ENCODE measurements at regions not wholly inside any gene's neighbourhood (a gene's known extent, or its start where the extent isn't known, plus 50 kb on each side); places are given as distances from the start of the nearest gene placed in this dataset.
A peak's percentile ranks its signal among the peaks of the same experiment; 100 is the strongest.

DNA sequence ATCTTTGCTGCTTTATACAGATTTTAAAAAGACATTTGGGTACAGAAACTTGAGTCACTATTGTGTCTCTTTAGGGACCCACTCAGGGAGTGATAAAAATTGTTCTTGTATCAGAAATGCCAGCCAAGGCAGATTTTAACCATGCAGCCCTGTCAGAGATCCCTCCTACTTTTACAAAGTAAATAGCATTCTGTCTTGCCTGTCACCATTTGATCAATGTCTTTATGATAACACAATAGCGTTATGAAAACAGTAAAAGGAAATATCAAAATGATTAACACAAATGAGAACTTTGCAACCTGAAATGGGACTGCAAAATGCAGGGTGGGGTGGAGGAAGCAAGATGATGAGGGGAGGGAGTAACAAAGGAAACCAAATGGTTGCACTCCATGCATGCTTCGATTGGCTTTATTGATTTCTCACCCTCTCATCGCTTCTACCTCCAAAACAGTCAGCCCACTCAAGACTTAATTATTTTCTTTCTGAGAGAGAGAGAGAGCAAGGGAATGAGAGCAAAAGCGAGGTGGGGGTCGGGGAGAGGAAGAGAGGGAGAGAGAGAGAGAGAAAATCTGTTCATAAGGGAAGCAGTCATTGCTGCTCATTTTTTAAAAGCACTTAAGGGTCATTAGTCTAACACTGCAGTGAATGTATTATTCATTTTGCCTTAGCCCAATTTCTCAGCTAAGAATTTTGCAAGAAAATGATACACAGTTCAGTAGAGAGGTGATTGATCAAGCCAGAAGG is 576.5 kb downstream of the CSNK1G3 start:
- Histone ChIP-seq H3K9me3 (ENCODE audit: control insufficient read depth, insufficient read depth, low read depth, low read length) (no peaks in the 10 kb centered on the region), H3K27ac (ENCODE audit: extremely low read depth, low read depth, low read length) (no peak overlapping the region; the same call in 1 of the 2 replicates), H3K4me1 (ENCODE audit: control insufficient read depth, insufficient read depth, low read length) (peaks cover 14% of the 10 kb centered on the region), H3K4me3 (ENCODE audit: low read depth, low read length) (no peak overlapping the region), H3K36me3 (ENCODE audit: control insufficient read depth in 2 of 2, insufficient read depth in 1 of 2, low read length in 2 of 2) (no peaks in the 10 kb centered on the region)
- ChIA-PET CTCF (no interaction called here), POLR2A (no interaction called here)
- TF ChIP-seq, protein P1, sequence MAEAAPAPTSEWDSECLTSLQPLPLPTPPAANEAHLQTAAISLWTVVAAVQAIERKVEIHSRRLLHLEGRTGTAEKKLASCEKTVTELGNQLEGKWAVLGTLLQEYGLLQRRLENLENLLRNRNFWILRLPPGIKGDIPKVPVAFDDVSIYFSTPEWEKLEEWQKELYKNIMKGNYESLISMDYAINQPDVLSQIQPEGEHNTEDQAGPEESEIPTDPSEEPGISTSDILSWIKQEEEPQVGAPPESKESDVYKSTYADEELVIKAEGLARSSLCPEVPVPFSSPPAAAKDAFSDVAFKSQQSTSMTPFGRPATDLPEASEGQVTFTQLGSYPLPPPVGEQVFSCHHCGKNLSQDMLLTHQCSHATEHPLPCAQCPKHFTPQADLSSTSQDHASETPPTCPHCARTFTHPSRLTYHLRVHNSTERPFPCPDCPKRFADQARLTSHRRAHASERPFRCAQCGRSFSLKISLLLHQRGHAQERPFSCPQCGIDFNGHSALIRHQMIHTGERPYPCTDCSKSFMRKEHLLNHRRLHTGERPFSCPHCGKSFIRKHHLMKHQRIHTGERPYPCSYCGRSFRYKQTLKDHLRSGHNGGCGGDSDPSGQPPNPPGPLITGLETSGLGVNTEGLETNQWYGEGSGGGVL (tag by site-specific recombination; IDR thresholded peaks at IDR 0.05) = 0 out of 2 replicates have a peak, but pooled peaks have one; percentile 52
- TF ChIP-seq KLF10 (tag by site-specific recombination; IDR thresholded peaks at IDR 0.05) = no peak
- TF ChIP-seq ZNF596 (tag by site-specific recombination; IDR thresholded peaks at IDR 0.05) = 0 out of 2 replicates have a peak, but pooled peaks have one; percentile 26
- TF ChIP-seq FEZF1 (tag by site-specific recombination; IDR thresholded peaks at IDR 0.05) = peak; percentile 90
- TF ChIP-seq ZNF133 (tag by site-specific recombination; IDR thresholded peaks at IDR 0.05) = 0 out of 2 replicates have a peak, but pooled peaks have one; percentile 8
- no peak for TF ChIP-seq ZNF37A (tag by site-specific recombination; IDR thresholded peaks at IDR 0.05)
- 0 out of 2 replicates have a peak, but pooled peaks have one; percentile 34 for TF ChIP-seq IKZF3 (tag by site-specific recombination; IDR thresholded peaks at IDR 0.05)
- TF ChIP-seq, protein P2, sequence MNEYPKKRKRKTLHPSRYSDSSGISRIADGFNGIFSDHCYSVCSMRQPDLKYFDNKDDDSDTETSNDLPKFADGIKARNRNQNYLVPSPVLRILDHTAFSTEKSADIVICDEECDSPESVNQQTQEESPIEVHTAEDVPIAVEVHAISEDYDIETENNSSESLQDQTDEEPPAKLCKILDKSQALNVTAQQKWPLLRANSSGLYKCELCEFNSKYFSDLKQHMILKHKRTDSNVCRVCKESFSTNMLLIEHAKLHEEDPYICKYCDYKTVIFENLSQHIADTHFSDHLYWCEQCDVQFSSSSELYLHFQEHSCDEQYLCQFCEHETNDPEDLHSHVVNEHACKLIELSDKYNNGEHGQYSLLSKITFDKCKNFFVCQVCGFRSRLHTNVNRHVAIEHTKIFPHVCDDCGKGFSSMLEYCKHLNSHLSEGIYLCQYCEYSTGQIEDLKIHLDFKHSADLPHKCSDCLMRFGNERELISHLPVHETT (tag by site-specific recombination; IDR thresholded peaks at IDR 0.05) = no peak
- TF ChIP-seq ZNF366 (tag by site-specific recombination; conservative IDR thresholded peaks at IDR 0.05) = 0 out of 2 replicates have a peak, but pooled peaks have one; percentile 23

DNA sequence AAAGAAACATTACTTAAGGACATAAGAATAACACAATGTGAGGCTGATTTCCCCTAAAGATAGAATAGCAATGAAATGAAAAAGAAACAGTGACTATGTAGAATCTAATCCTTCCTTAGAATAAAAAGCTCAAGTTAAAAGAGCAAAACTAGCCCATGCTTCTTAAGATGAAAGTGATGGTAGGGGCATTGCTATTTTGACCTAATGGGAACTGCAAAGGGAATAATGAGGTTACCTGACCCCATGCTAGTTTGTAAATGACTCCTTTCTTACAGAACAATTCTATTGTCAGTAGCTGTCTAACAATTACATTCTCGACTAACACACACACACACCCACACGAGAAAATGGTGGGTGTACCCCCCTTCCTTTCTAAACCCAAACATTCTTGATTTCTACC is 575.8 kb downstream of the CSNK1G3 start:
- ChIA-PET CTCF (no interaction called here), POLR2A (no interaction called here)
- no peak for TF ChIP-seq ZNF707 (tag by site-specific recombination; IDR thresholded peaks at IDR 0.05)
- peak; percentile 25; the same call in 1 of the 2 replicates for TF ChIP-seq ZFHX2 (tag by site-specific recombination; conservative IDR thresholded peaks at IDR 0.05)
- H3K4me3 ChIP-seq (ENCODE audit: low read depth, low read length) = no peak overlapping the region
- peaks cover 14% of the 10 kb centered on the region for H3K4me1 ChIP-seq (ENCODE audit: control insufficient read depth, insufficient read depth, low read length)
- no peak overlapping the region for H3K27ac ChIP-seq (ENCODE audit: extremely low read depth, low read depth, low read length)
- H3K9me3 ChIP-seq (ENCODE audit: control insufficient read depth, insufficient read depth, low read depth, low read length) = no peaks in the 10 kb centered on the region
- no peaks in the 10 kb centered on the region for H3K36me3 ChIP-seq (ENCODE audit: control insufficient read depth in 2 of 2, insufficient read depth in 1 of 2, low read length in 2 of 2)

DNA sequence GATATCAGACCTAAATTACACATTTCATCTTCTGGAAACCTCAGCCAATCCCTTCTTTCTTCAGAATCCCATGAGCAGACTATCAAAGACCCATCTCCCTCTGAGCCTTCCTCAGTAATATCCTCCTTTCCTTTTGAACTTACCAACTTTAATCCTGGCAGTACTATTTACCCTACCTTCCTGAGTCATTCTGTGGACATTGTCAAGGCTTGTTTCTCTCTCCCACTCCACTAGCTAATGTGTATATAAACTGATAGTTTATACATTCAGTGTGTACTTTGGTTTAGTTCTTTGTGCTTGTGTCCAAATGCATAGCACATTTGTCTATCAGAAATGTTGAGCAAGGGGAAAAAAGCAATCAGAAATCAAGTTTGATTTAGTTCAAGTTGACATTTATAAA is 568.3 kb downstream of the CSNK1G3 start:
- ChIA-PET POLR2A (interaction anchor here (0.6 kb wide), 1 partner anchor 24 kb away, joined by 3 read pairs; no protein-coding TSS in a partner anchor), CTCF (no interaction called here)
- H3K4me3 ChIP-seq (ENCODE audit: low read depth, low read length) = no peak overlapping the region
- no peak overlapping the region for H3K27ac ChIP-seq (ENCODE audit: extremely low read depth, low read depth, low read length)
- H3K9me3 ChIP-seq (ENCODE audit: control insufficient read depth, insufficient read depth, low read depth, low read length) = no peaks in the 10 kb centered on the region
- no peaks in the 10 kb centered on the region for H3K4me1 ChIP-seq (ENCODE audit: control insufficient read depth, insufficient read depth, low read length)
- no peak for TF ChIP-seq ZNF701 (tag by site-specific recombination; IDR thresholded peaks at IDR 0.05)
- no peak for TF ChIP-seq KLF16 (tag by site-specific recombination; IDR thresholded peaks at IDR 0.05)
- TF ChIP-seq ZNF76 (tag by site-specific recombination; IDR thresholded peaks at IDR 0.05; ENCODE audit: borderline replicate concordance, low read depth) = no peak
- TF ChIP-seq, protein P3, sequence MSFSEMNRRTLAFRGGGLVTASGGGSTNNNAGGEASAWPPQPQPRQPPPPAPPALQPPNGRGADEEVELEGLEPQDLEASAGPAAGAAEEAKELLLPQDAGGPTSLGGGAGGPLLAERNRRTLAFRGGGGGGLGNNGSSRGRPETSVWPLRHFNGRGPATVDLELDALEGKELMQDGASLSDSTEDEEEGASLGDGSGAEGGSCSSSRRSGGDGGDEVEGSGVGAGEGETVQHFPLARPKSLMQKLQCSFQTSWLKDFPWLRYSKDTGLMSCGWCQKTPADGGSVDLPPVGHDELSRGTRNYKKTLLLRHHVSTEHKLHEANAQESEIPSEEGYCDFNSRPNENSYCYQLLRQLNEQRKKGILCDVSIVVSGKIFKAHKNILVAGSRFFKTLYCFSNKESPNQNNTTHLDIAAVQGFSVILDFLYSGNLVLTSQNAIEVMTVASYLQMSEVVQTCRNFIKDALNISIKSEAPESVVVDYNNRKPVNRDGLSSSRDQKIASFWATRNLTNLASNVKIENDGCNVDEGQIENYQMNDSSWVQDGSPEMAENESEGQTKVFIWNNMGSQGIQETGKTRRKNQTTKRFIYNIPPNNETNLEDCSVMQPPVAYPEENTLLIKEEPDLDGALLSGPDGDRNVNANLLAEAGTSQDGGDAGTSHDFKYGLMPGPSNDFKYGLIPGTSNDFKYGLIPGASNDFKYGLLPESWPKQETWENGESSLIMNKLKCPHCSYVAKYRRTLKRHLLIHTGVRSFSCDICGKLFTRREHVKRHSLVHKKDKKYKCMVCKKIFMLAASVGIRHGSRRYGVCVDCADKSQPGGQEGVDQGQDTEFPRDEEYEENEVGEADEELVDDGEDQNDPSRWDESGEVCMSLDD (tag by site-specific recombination; IDR thresholded peaks at IDR 0.05) = no peak
- no peak for TF ChIP-seq ZIC2 (tag by site-specific recombination; IDR thresholded peaks at IDR 0.05)
- TF ChIP-seq, protein P4, sequence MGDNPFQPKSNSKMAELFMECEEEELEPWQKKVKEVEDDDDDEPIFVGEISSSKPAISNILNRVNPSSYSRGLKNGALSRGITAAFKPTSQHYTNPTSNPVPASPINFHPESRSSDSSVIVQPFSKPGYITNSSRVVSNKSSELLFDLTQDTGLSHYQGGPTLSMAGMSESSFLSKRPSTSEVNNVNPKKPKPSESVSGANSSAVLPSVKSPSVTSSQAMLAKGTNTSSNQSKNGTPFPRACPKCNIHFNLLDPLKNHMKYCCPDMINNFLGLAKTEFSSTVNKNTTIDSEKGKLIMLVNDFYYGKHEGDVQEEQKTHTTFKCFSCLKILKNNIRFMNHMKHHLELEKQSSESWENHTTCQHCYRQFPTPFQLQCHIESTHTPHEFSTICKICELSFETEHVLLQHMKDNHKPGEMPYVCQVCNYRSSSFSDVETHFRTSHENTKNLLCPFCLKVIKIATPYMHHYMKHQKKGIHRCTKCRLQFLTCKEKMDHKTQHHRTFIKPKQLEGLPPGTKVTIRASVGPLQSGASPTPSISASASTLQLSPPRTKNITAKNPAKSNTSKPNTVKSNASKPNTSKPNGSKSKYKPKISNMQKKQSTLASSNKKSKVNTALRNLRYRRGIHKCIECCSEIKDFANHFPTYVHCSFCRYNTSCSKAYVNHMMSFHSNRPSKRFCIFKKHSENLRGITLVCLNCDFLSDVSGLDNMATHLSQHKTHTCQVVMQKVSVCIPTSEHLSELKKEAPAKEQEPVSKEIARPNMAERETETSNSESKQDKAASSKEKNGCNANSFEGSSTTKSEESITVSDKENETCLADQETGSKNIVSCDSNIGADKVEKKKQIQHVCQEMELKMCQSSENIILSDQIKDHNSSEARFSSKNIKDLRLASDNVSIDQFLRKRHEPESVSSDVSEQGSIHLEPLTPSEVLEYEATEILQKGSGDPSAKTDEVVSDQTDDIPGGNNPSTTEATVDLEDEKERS (tag by site-specific recombination; IDR thresholded peaks at IDR 0.05) = no peak
- no peak for TF ChIP-seq KLF7 (tag by site-specific recombination; IDR thresholded peaks at IDR 0.05; ENCODE audit: borderline replicate concordance)
- no peak for TF ChIP-seq HOXA7 (CRISPR knock-in tag; IDR thresholded peaks at IDR 0.05; ENCODE audit: borderline replicate concordance)
- TF ChIP-seq ZNF426 (tag by site-specific recombination; IDR thresholded peaks at IDR 0.05) = no peak
- no peak for TF ChIP-seq ZNF169 (tag by site-specific recombination; IDR thresholded peaks at IDR 0.05)
- no peak for TF ChIP-seq ZNF473 (tag by site-specific recombination; IDR thresholded peaks at IDR 0.05)
- no peaks in the 10 kb centered on the region for H3K36me3 ChIP-seq (ENCODE audit: control insufficient read depth in 2 of 2, insufficient read depth in 1 of 2, low read length in 2 of 2)

Data from HEK293 (cell line).